ENCODE measurements at regions not wholly inside any gene's neighbourhood (a gene's known extent, or its start where the extent isn't known, plus 50 kb on each side); places are given as distances from the start of the nearest gene placed in this dataset.

GRCh38 chr10:92756201-92757065, 66.7 kb downstream of the HHEX start (continued):
- TF ChIP-seq THRB (CRISPR knock-in tag; conservative IDR thresholded peaks at IDR 0.05) (0 out of 2 replicates have a peak, but pooled peaks have one; percentile 28), HIVEP1 (CRISPR knock-in tag; IDR thresholded peaks at IDR 0.05) (no peak), ARID3B (CRISPR knock-in tag; IDR thresholded peaks at IDR 0.05; ENCODE audit: borderline replicate concordance) (no peak), BRF2 (IDR thresholded peaks at IDR 0.05; ENCODE audit: borderline replicate concordance, insufficient read depth, insufficient read length) (no peak), KLF10 (CRISPR knock-in tag; IDR thresholded peaks at IDR 0.05) (no peak), NCOA2 (IDR thresholded peaks at IDR 0.05; ENCODE audit: partially characterized antibody in 2 of 2) (peak; percentile 87 to 89), ZNF347 (CRISPR knock-in tag; IDR thresholded peaks at IDR 0.05; ENCODE audit: low read depth) (no peak), ELF1 (tag; IDR thresholded peaks at IDR 0.05) (peak; percentile 81), DMBX1 (CRISPR knock-in tag; IDR thresholded peaks at IDR 0.05; ENCODE audit: borderline replicate concordance) (peak; percentile 89), MTA3 (IDR thresholded peaks at IDR 0.05; ENCODE audit: borderline replicate concordance) (peak; percentile 71; the same call in 1 of the 2 replicates), THRA (IDR thresholded peaks at IDR 0.05) (no peak), HMGXB4 (CRISPR knock-in tag; IDR thresholded peaks at IDR 0.05) (no peak), KAT7 (CRISPR knock-in tag; IDR thresholded peaks at IDR 0.05; ENCODE audit: borderline replicate concordance) (no peak), MTA2 (IDR thresholded peaks at IDR 0.05; ENCODE audit: low read depth) (peak; percentile 99), POU5F1 (IDR thresholded peaks at IDR 0.05; ENCODE audit: borderline replicate concordance, low read depth, low read length, partially characterized antibody) (no peak), CC2D1A (IDR thresholded peaks at IDR 0.05) (peak; percentile 99), ELF4 (CRISPR knock-in tag; IDR thresholded peaks at IDR 0.05) (peak; percentile 83; the same call in 1 of the 2 replicates), ZNF24 (IDR thresholded peaks at IDR 0.05) (no peak; the same call in 1 of the 2 replicates), ATF3 (IDR thresholded peaks at IDR 0.05) (peak; percentile 63), ATF3 (CRISPR knock-in tag; conservative IDR thresholded peaks at IDR 0.05) (no peak)

Data from K562 (cell line).